ENCODE measurements at regions not wholly inside any gene's neighbourhood (a gene's known extent, or its start where the extent isn't known, plus 50 kb on each side); places are given as distances from the start of the nearest gene placed in this dataset.
"Not testable (repeated sequence)": the region's sequence is repeated elsewhere in the genome, so short reads cannot be mapped to it uniquely, and the experiment has no call there.

GRCh38 chr2:220745682-220746081 lies 826.4 kb downstream of the EPHA4 start:
- DNase-seq (ENCODE audit: low read depth in 1 of 2, low spot score in 1 of 2) = no peak
- no peak for TF ChIP-seq CTCF (IDR thresholded peaks at IDR 0.05; ENCODE audit: low read depth, low read length)
- Histone ChIP-seq H3K36me3 (no peaks in the 10 kb centered on the region), H3K9me3 (ENCODE audit: low read depth) (no peaks in the 10 kb centered on the region), H3K4me1 (ENCODE audit: low read depth) (no peaks in the 10 kb centered on the region), H3K27ac (no peak overlapping the region), H3K27me3 (no peaks in the 10 kb centered on the region), H3K4me3 (no peak overlapping the region)

DNA sequence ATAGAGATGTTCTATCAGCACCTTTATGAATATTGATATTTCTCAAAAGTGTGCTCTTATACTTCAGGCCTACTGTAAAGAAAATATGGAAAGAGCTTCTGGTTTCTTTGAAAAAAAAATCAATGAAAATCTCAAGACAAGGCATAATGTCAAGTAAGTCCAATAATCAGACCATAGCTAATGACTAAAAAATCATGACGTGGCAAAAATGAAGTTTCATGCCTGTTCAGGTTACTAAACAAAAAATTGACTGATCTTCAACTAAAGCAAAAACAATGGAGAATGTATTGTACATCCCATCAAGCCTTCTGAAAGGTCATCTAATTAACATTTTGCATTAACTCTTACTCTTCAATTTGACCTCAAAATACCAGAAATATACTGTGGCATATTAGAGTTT lies 824.4 kb downstream of the EPHA4 start:
- no peak for DNase-seq (ENCODE audit: low read depth in 1 of 2, low spot score in 1 of 2)
- H3K27me3 ChIP-seq = no peaks in the 10 kb centered on the region
- H3K4me3 ChIP-seq = no peak overlapping the region
- H3K27ac ChIP-seq = no peak overlapping the region
- TF ChIP-seq CTCF (IDR thresholded peaks at IDR 0.05; ENCODE audit: low read depth, low read length) = no peak
- no peaks in the 10 kb centered on the region for H3K36me3 ChIP-seq
- no peaks in the 10 kb centered on the region for H3K4me1 ChIP-seq (ENCODE audit: low read depth)
- no peaks in the 10 kb centered on the region for H3K9me3 ChIP-seq (ENCODE audit: low read depth)

- no peak for DNase-seq (ENCODE audit: low read depth in 1 of 2, low spot score in 1 of 2)
- Histone ChIP-seq H3K36me3 (no peaks in the 10 kb centered on the region), H3K27ac (no peak overlapping the region), H3K9me3 (ENCODE audit: low read depth) (no peaks in the 10 kb centered on the region), H3K4me1 (ENCODE audit: low read depth) (peaks cover 3% of the 10 kb centered on the region), H3K4me3 (no peak overlapping the region), H3K27me3 (no peaks in the 10 kb centered on the region)
- no peak for TF ChIP-seq CTCF (IDR thresholded peaks at IDR 0.05; ENCODE audit: low read depth, low read length)
These were observed 823.1 kb downstream of the EPHA4 start for GRCh38 chr2:220748875-220749479.

- DNase-seq (ENCODE audit: low read depth in 1 of 2, low spot score in 1 of 2) = no peak
- no peak overlapping the region for H3K27ac ChIP-seq
These were observed 818.6 kb downstream of the EPHA4 start for GRCh38 chr2:220753486-220753885.

GRCh38 chr2:220756653-220757052 lies 815.5 kb downstream of the EPHA4 start:
- H3K4me3 ChIP-seq = no peak overlapping the region
- H3K4me1 ChIP-seq (ENCODE audit: low read depth) = peaks cover 12% of the 10 kb centered on the region
- H3K9me3 ChIP-seq (ENCODE audit: low read depth) = no peaks in the 10 kb centered on the region
- no peak overlapping the region for H3K27ac ChIP-seq
- no peak for TF ChIP-seq CTCF (IDR thresholded peaks at IDR 0.05; ENCODE audit: low read depth, low read length)
- H3K36me3 ChIP-seq = no peaks in the 10 kb centered on the region
- H3K27me3 ChIP-seq = no peaks in the 10 kb centered on the region
- no peak for DNase-seq (ENCODE audit: low read depth in 1 of 2, low spot score in 1 of 2)

More at GRCh38 chr2:220753486-220753885, 818.6 kb downstream of the EPHA4 start:
- peaks cover 12% of the 10 kb centered on the region for H3K4me1 ChIP-seq (ENCODE audit: low read depth)
- no peaks in the 10 kb centered on the region for H3K36me3 ChIP-seq
- H3K9me3 ChIP-seq (ENCODE audit: low read depth) = no peaks in the 10 kb centered on the region
- no peaks in the 10 kb centered on the region for H3K27me3 ChIP-seq
- no peak for TF ChIP-seq CTCF (IDR thresholded peaks at IDR 0.05; ENCODE audit: low read depth, low read length)
- no peak overlapping the region for H3K4me3 ChIP-seq

DNA sequence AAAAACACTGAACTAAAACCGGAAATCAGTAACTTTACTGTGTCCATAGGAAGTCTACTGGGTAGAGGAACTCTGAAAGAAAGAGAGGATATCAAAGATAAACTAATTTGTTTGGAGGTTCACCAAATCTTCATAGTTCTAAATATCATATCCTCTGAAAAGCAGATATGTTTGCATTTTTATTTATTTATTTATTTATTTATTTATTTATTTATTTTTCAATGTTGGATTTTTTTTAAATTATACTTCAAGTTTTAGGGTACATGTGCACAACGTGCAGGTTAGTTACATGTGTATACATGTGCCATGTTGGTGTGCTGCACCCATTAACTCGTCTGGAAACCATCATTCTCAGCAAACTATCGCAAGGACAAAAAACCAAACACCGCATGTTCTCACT lies 813.7 kb downstream of the EPHA4 start:
- not testable (repeated sequence) for H3K4me3 ChIP-seq; DNase-seq (ENCODE audit: low read depth in 1 of 2, low spot score in 1 of 2); H3K9me3 ChIP-seq (ENCODE audit: low read depth); H3K36me3 ChIP-seq; H3K27ac ChIP-seq; H3K27me3 ChIP-seq
- peaks cover 12% of the 10 kb centered on the region for H3K4me1 ChIP-seq (ENCODE audit: low read depth)

Measured in cardiac muscle cell (in vitro differentiated cells and primary cell).